T-helper 1 cell treated with Interleukin-12 subunit alpha and Interleukin-12 subunit beta and Interleukin-4 antibody, amounts not matched to agents 30 ng/mL and 1 ng/mL, for 36 hours (primary cell): ENCODE measurements at regions not wholly inside any gene's neighbourhood (a gene's known extent, or its start where the extent isn't known, plus 50 kb on each side); places are given as distances from the start of the nearest gene placed in this dataset.
"Not testable (repeated sequence)": the region's sequence is repeated elsewhere in the genome, so short reads cannot be mapped to it uniquely, and the experiment has no call there.

Experiments used
- intact Hi-C: fragments of 100-400 bp; cut with micrococcal nuclease; formaldehyde crosslinking; loops from one replicate; pipeline ENCODE4 v1.15.1; 2024

- intact Hi-C loops: no loop called here
Observed at GRCh38 chr5:158212917-158213316, 354.0 kb upstream of the CLINT1 start.

DNA sequence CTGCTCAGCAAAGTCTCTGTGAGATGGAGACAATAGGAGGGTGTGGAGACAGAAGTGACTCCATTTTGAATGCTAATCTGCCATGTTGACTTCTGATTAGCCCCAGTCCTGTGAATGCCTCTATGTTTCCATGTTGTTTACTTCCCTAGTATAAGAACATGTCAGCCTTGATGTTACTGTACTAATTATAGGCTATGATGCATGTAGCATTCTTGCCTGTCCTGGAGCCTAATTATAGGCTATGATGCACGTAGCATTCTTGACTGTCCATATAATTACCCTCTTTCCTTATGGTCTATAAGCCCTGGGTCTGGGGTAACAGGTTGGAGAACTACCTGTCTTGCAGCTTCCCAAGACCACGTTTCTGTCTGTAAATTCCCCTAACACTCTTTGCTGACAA is 353.3 kb upstream of the CLINT1 start:
- intact Hi-C loops: no loop called here

- intact Hi-C loops: no loop called here
Observed at GRCh38 chr5:158209219-158209908, 350.4 kb upstream of the CLINT1 start.

DNA sequence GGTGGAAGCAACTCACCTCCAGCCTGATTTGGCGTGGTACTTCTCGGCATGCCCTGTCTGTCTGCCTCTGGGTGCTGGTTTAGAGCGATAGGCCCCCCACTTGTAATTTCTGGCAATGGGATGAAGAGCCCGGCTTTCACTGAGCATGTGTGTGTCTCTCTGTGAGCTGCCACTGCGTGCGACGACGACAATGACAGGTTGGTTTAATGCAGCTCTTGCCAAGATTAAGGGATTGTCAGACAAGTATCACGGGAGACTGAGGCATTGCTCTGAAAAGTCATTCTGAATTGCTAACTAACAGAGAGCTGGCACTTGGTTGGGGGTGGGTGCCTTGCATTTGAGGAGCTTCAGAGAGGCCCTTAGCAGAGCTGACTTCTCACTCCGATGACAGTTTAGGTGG is 348.8 kb upstream of the CLINT1 start:
- intact Hi-C loops: no loop called here

DNA sequence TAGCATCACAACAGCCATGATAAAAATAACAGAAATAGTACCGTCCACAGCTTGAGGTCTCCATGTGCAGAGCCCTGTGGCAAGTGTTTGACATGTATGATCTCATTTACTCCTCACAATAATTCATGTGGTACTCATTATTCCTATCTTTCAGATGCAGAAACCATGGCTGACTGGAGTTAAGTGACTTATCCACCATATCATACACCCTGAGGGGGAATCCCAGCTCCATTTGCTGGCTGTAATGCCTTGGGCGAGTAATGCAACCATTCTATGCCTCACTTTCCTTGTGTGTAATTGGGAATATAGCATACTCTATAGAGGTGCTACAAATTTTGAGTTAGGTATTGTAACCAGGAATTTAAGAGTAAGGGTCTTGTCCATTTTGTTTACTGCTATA is 347.0 kb upstream of the CLINT1 start:
- intact Hi-C loops: no loop called here

- intact Hi-C loops: no loop called here
Observed at GRCh38 chr5:158203261-158203660, 344.3 kb upstream of the CLINT1 start.

GRCh38 chr5:158202801-158203200 is 343.9 kb upstream of the CLINT1 start:
- intact Hi-C loops: no loop called here

DNA sequence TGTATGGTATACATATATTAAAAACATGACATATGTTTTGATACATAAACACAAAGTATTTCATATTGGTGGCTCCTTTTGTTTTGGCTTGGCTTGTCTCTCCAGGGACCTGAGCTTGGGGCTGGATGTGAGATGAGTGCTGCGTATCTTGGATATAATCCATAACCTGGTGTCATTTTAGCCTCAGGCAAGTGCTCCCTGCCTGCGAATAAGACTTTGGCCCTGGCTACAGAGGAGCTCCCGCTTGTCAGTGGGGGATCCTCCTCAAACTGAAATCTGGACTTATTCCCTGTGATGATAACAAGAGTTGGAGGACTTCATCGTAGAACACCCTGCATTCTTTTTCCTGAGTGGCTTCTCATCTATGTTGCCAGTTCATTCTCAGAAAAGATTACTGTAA is 341.7 kb upstream of the CLINT1 start:
- intact Hi-C loops: no loop called here

DNA sequence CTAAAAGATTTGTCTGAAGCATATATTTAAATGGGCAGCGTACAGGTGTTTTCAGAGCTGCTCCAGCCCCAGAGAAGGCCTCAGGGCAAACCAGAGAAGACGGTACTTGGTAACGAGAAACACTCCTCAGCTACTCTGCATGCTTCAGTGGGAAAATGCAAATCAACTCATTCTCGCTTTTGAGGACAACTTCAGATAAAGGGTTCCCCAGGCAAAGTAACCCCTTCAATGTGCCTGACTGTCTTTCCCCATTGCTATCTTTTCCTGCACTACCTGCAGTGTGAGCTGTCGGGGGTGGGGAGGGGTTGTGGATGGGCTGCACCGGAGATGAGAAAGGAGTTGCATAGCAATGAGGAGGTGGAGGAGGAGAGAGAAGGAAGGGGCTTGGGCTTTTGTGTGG is 339.7 kb upstream of the CLINT1 start:
- intact Hi-C loops: no loop called here

GRCh38 chr5:158195416-158196210 is 336.7 kb upstream of the CLINT1 start:
- intact Hi-C loops: no loop called here

- intact Hi-C loops: no loop called here
Observed at GRCh38 chr5:158194561-158194976, 335.6 kb upstream of the CLINT1 start.

GRCh38 chr5:158193395-158193794 is 334.4 kb upstream of the CLINT1 start:
- intact Hi-C loops: not testable (repeated sequence)

DNA sequence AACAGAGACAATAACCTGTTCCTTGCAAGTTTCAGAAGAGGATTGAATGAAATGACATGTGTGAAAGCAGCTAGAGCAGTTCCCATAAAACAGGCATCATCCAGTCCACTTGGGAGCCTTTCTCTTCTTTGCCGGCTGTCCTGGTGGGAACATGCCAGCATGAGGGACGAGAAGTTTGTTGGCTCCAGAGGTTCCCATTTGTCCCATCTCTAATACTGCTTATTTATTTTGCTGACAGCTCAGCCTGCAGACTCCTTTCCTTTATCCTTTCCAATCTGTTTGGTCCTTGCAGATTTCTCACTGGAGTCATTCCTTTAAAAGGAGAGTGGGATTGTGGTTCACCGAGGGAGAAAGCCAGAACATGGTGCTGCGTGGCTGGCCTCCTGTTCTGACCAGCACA is 321.5 kb upstream of the CLINT1 start:
- intact Hi-C loops: no loop called here

- intact Hi-C loops: no loop called here
Observed at GRCh38 chr5:158179271-158179670, 320.3 kb upstream of the CLINT1 start.

DNA sequence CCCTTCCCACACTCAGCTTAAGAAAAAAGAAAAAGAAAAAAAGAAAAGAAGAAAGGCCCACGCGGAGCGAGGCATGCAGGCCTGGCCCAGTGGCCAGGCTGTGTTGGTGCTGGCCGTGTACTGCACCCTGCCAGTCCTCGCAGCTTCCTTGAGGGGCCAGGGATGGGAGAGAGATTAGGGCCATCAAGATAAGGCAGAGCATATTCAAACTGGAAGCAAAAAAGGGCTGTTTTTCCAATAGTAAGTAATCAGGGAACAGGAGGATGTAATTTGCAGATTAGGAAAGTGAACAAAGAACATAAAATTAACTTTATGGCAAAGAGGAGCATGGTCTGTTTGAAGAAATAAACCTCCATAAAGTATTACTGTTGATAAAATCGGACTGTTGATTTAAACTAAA is 319.6 kb upstream of the CLINT1 start:
- intact Hi-C loops: no loop called here

DNA sequence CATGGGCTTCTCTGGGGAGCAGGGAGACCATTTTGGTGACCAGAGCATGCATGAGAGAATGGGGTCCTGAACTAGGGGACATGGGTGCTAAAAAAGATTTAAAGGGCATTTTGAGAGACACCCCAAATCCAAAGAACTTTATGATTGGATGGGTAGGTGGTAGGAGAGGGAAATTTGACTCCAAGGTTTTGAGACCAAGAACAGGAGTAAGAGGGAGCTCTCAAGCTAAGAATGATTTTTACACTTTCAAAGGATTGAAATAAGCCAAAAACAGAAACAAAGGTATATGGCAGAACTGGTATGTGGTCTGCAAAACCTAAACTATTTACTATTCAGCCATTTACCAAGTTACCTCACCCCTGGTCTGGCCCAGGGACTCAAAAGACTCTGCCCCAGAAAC is 318.2 kb upstream of the CLINT1 start:
- intact Hi-C loops: no loop called here

- intact Hi-C loops: loop anchor here (1.0 kb wide), 3 partner anchors 519 to 957 kb away; no protein-coding TSS in a partner anchor
Observed at GRCh38 chr5:158175934-158176481, 317.1 kb upstream of the CLINT1 start.

DNA sequence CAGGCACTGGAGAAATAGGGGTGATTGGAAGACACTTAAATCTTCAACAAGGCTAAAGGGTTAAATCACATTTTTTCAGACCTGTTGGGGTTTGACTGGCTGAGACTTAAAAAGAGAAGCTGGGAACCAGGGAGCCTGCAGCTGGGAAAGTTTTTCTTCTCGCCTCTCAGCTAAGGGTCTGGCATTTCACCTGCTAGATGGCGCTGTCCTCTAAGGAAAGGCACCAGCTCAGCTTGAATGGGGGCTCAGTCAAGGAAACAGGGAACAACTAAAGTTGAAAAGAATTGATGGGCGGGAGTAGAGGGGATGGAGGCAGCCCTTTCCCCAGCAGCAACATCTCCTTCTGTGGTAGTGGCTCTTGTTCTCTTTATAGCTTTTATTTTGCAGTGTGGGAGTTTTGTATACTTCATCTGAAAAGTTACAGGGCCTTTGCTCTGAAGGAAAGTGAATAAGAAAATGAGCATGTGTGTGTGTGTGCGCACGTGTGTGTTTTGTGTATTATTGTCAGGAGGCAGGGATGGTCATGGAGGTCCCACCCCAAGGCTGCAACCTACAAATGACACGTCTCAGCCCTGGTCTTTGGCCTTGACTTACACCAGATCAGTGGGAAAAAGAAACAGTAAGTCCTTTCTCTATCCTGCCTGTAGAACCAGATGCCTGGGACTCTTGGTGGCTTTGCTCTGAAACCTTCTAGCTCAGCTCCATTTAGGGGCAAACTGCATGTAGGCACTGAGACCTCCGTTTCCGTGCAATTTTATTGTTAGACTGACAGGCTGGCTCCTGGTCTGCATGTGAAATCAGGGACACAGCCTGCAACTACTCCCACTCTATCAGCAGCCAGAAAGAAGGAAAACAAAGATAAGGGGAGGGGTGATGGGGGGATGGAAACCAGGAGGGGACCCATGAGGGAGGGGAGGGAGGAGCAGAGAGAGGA is 316.2 kb upstream of the CLINT1 start:
- intact Hi-C loops: loop anchor here (1.0 kb wide), 3 partner anchors 520 to 958 kb away; no protein-coding TSS in a partner anchor

GRCh38 chr5:158174026-158174425 is 315.1 kb upstream of the CLINT1 start:
- intact Hi-C loops: no loop called here

- intact Hi-C loops: no loop called here
Observed at GRCh38 chr5:158172005-158172404, 313.1 kb upstream of the CLINT1 start.

GRCh38 chr5:158170534-158170933 is 311.6 kb upstream of the CLINT1 start:
- intact Hi-C loops: no loop called here
